ENCODE measurements at regions not wholly inside any gene's neighbourhood (a gene's known extent, or its start where the extent isn't known, plus 50 kb on each side); places are given as distances from the start of the nearest gene placed in this dataset.

DNA sequence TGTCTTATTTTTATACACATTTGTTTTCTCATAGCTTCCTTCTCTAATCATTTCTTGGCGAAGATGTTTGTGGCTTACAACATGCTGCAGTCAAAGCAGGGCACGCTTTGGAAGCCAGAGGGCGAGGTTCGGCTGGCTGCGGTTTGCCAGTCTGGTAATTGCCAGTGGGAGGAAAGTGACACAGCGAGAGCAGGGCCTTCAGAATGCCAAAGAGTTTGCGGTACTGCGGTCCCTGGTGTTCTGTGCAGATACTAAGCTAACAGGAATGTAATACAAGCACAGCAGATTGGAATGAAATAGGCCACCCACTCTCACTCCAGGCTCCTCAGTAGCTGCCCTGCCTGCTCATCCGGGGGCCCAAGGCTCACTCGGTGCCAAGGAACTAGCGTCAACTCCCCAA is 58.7 kb upstream of the TGM3 start:
- DNase-seq = no peak

- DNase-seq = no peak
These were observed 57.2 kb upstream of the TGM3 start for GRCh38 chr20:2238601-2239000.

DNA sequence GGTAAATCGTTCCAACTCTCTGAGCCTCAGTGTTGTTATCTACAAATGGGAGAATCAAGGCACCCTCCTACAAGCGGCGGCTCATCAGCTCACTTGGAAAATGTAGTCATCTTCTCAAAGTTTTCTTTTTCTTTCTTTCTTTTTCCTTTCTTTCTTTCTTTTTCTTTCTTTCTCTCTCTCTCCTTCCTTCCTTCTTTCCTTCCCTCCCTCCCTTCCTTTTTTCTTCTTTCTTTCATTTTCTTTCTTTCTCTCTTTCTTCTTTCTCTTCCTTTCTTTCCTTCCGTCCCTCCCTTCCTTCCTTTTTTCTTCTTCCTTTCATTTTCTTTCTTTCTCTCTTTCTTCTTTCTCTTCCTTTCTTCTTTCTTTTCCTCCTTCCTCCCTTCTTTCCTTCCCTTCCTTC is 55.0 kb upstream of the TGM3 start:
- DNase-seq = no peak

DNA sequence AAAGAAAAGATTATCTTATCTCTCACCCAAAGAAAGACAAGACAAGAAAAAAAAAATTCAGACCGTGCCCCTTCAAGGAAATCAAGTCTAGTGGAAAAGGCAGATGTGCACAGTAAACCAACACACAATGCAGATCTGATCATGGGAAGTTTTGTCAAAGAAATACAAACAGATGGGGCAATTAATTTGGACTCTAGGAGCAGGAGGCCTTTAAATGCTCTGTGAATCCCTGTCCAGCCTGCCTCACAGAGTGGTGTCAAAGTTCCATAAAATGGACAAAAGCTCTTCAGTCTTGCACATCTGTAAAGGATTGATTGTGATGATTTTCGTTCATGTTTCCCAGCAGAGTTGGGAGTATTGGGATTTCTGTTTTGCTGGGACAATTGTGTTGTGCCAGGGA is 53.1 kb upstream of the TGM3 start:
- DNase-seq = no peak

- DNase-seq = no peak
These were observed 51.3 kb upstream of the TGM3 start for GRCh38 chr20:2244523-2244922.

DNA sequence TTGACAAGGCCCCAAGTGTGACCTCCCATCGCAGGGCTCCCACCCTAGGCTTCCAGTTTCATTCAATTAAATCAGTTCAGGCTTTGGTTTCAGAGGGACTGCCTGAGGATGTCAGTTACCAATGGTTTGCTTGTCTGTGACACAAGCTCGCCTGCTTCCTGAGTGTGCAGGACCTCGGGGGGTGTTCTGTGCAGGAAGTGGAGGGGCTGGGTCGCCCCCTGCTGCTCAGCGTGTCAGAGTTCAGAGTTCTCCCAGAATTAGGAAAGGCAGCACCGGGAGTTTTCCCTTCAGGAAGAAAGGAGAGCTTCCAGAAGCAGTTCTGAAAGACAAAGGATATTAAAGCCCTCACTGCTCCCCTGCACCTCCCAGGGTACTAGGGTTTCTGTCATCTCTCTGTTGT is 50.8 kb upstream of the TGM3 start:
- no peak for DNase-seq

DNA sequence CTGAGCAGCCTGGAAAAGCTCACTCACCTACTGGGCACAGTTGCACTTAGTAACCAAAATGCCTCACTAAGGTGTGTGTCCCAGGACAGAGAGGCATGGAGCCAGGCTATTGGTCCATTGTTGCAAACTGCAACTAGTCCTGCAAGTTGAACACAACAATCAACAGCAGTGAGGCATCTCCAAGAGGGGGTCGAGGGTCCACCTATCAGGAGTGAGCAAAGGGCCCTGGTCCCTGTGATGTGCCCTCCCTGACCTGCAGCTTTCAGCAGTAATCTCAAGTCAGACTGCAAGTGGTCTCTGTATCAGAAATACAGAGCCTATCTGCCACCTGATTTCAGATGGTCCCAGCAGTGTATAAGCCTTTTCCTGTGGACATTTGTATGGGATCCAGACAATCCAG is 50.2 kb upstream of the TGM3 start:
- DNase-seq = no peak
